NK-92 treated with Interleukin-12 subunit alpha and Interleukin-12 subunit beta, amount 100 ng/mL, for 24 hours (cell line): ENCODE measurements at regions not wholly inside any gene's neighbourhood (a gene's known extent, or its start where the extent isn't known, plus 50 kb on each side); places are given as distances from the start of the nearest gene placed in this dataset.
"Not testable (repeated sequence)": the region's sequence is repeated elsewhere in the genome, so short reads cannot be mapped to it uniquely, and the experiment has no call there.

ENCODE experiments used
- DNase-seq: peaks from one replicate; lab custom pipeline; 2025; lab: John Stamatoyannopoulos, UW

- DNase-seq = not testable (repeated sequence)
Measured at GRCh38 chr20:22851679-22852346, 183.3 kb upstream of the SSTR4 start.

- no peak for DNase-seq
Measured at GRCh38 chr20:22861231-22861980, 173.7 kb upstream of the SSTR4 start.

- no peak for DNase-seq
Measured at GRCh38 chr20:22861990-22862389, 173.1 kb upstream of the SSTR4 start.

GRCh38 chr20:22862671-22863230 is 172.4 kb upstream of the SSTR4 start:
- no peak for DNase-seq

GRCh38 chr20:22863826-22864225 is 171.3 kb upstream of the SSTR4 start:
- DNase-seq = no peak

- DNase-seq = no peak
Measured at GRCh38 chr20:22866812-22867341, 168.2 kb upstream of the SSTR4 start.

- DNase-seq = no peak
Measured at GRCh38 chr20:22878166-22878565, 156.9 kb upstream of the SSTR4 start.

- DNase-seq = no peak
Measured at GRCh38 chr20:22880277-22880676, 154.8 kb upstream of the SSTR4 start.

GRCh38 chr20:22887796-22888195 is 147.3 kb upstream of the SSTR4 start:
- no peak for DNase-seq

GRCh38 chr20:22890594-22891300 is 144.4 kb upstream of the SSTR4 start:
- DNase-seq = no peak

GRCh38 chr20:22901164-22901563 is 133.9 kb upstream of the SSTR4 start:
- DNase-seq = no peak

GRCh38 chr20:22901921-22902320 is 133.2 kb upstream of the SSTR4 start:
- DNase-seq = no peak

GRCh38 chr20:22904386-22904785 is 130.7 kb upstream of the SSTR4 start:
- no peak for DNase-seq

GRCh38 chr20:22904905-22905304 is 130.2 kb upstream of the SSTR4 start:
- DNase-seq = no peak

GRCh38 chr20:22905658-22906057 is 129.5 kb upstream of the SSTR4 start:
- DNase-seq = no peak

GRCh38 chr20:22908437-22908836 is 126.7 kb upstream of the SSTR4 start:
- no peak for DNase-seq

- DNase-seq = no peak
Measured at GRCh38 chr20:22908944-22909343, 126.2 kb upstream of the SSTR4 start.

GRCh38 chr20:22909436-22909835 is 125.7 kb upstream of the SSTR4 start:
- no peak for DNase-seq

GRCh38 chr20:22910287-22910852 is 124.7 kb upstream of the SSTR4 start:
- no peak for DNase-seq

- no peak for DNase-seq
Measured at GRCh38 chr20:22914291-22914690, 120.8 kb upstream of the SSTR4 start.

GRCh38 chr20:22915512-22915911 is 119.6 kb upstream of the SSTR4 start:
- no peak for DNase-seq
